ENCODE measurements at regions not wholly inside any gene's neighbourhood (a gene's known extent, or its start where the extent isn't known, plus 50 kb on each side); places are given as distances from the start of the nearest gene placed in this dataset.

GRCh38 chr21:23307065-23307464 is 2300.2 kb downstream of the MRPL39 start:
- ChIA-PET CTCF (no interaction called here), POLR2A (no interaction called here)
- H3K4me1 ChIP-seq (ENCODE audit: control insufficient read depth in 2 of 2, insufficient read depth in 2 of 2, low read length in 2 of 2): no peaks in the 10 kb centered on the region
- no peaks in the 10 kb centered on the region for H3K27me3 ChIP-seq (replicated peaks in 1 of 4; ENCODE audit: control extremely low read depth in 1 of 4, control insufficient read depth in 3 of 4, insufficient read depth in 4 of 4, low read length in 3 of 4)
- no peaks in the 10 kb centered on the region for H3K27me3 Mint-ChIP-seq
- H3K4me3 Mint-ChIP-seq: no peak overlapping the region
- no peaks in the 10 kb centered on the region for H3K9me3 Mint-ChIP-seq (ENCODE audit: insufficient read depth)
- peaks cover 0 to 2% (median 0%) of the 10 kb centered on the region in 3 donors for H3K9me3 ChIP-seq (ENCODE audit: control extremely low read depth in 1 of 3, control insufficient read depth in 2 of 3, insufficient read depth in 1 of 3, low read length in 2 of 3)
- H3K27ac ChIP-seq (ENCODE audit: low read length in 2 of 2): no peak overlapping the region
- no peaks in the 10 kb centered on the region for H3K4me1 Mint-ChIP-seq
- H3K4me3 ChIP-seq (ENCODE audit: control extremely low read depth in 1 of 5, extremely low read depth in 1 of 5, insufficient read depth in 1 of 5, low read depth in 2 of 5, low read length in 4 of 5): no peak overlapping the region
- ATAC-seq (ENCODE audit: low read depth) (no peak), DNase-seq (no peak)
- TF ChIP-seq EZH2 (IDR thresholded peaks at IDR 0.05; ENCODE audit: borderline replicate concordance, insufficient read depth, low read depth, low read length, poor library complexity, severe bottlenecking): no peak
- TF ChIP-seq, protein P1, sequence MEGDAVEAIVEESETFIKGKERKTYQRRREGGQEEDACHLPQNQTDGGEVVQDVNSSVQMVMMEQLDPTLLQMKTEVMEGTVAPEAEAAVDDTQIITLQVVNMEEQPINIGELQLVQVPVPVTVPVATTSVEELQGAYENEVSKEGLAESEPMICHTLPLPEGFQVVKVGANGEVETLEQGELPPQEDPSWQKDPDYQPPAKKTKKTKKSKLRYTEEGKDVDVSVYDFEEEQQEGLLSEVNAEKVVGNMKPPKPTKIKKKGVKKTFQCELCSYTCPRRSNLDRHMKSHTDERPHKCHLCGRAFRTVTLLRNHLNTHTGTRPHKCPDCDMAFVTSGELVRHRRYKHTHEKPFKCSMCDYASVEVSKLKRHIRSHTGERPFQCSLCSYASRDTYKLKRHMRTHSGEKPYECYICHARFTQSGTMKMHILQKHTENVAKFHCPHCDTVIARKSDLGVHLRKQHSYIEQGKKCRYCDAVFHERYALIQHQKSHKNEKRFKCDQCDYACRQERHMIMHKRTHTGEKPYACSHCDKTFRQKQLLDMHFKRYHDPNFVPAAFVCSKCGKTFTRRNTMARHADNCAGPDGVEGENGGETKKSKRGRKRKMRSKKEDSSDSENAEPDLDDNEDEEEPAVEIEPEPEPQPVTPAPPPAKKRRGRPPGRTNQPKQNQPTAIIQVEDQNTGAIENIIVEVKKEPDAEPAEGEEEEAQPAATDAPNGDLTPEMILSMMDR (IDR thresholded peaks at IDR 0.05): no peak
- no peaks in the 10 kb centered on the region for H3K36me3 ChIP-seq (replicated peaks in 1 of 2; ENCODE audit: control extremely low read depth in 1 of 2, control insufficient read depth in 1 of 2, extremely low read depth in 1 of 2, insufficient read depth in 2 of 2, low read length in 1 of 2)
- intact Hi-C loops (cut with micrococcal nuclease): no loop called here
- no CpG with 5 or more reads among the region's 1 CpG for WGBS (ENCODE audit: insufficient coverage)
- H2AFZ ChIP-seq (ENCODE audit: insufficient read depth, low read depth, low read length, poor library complexity, severe bottlenecking): no peak overlapping the region
- no peak overlapping the region for H3K27ac Mint-ChIP-seq
- no peaks in the 10 kb centered on the region for H4K20me1 ChIP-seq (ENCODE audit: control insufficient read depth, insufficient read depth, low read length, poor library complexity, severe bottlenecking)
- no peak overlapping the region for H3K9ac ChIP-seq (ENCODE audit: low read length)
- H3K4me2 ChIP-seq (replicated peaks; ENCODE audit: low read depth, low read length, poor library complexity, severe bottlenecking): no peak overlapping the region
- H3K79me2 ChIP-seq (ENCODE audit: control insufficient read depth, insufficient read depth, low read length): no peaks in the 10 kb centered on the region

DNA sequence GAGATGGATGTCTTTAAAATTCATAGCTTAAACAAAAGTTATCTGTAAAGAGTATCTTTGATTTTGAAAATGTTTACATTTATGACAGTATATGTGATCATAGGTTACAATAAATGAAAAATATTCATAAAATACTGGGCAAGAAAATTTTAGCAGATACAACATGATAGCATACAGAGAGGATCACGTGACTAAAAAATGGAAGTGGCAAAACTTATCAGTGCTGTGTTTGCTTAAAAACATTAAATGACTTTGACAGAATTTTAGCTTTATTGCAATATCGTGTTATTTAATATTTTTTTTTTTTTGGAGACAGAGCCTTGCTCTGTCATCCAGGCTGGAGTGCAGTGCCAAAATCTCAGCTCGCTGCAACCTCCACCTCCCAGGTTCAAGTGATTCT is 2294.1 kb downstream of the NCAM2 start:
- no peaks in the 10 kb centered on the region for H4K20me1 ChIP-seq (ENCODE audit: control insufficient read depth, insufficient read depth, low read length, poor library complexity, severe bottlenecking)
- H3K4me2 ChIP-seq (replicated peaks; ENCODE audit: low read depth, low read length, poor library complexity, severe bottlenecking): no peak overlapping the region
- 88% methylated on average over 1 of the region's 3 CpGs for WGBS (ENCODE audit: insufficient coverage)
- H3K4me1 ChIP-seq (ENCODE audit: control insufficient read depth in 2 of 2, insufficient read depth in 2 of 2, low read length in 2 of 2): no peaks in the 10 kb centered on the region
- H3K79me2 ChIP-seq (ENCODE audit: control insufficient read depth, insufficient read depth, low read length): no peaks in the 10 kb centered on the region
- no peaks in the 10 kb centered on the region for H3K27me3 ChIP-seq (replicated peaks in 1 of 4; ENCODE audit: control extremely low read depth in 1 of 4, control insufficient read depth in 3 of 4, insufficient read depth in 4 of 4, low read length in 3 of 4)
- no peak overlapping the region for H3K9ac ChIP-seq (ENCODE audit: low read length)
- H2AFZ ChIP-seq (ENCODE audit: insufficient read depth, low read depth, low read length, poor library complexity, severe bottlenecking): no peak overlapping the region
- no peak for ATAC-seq (ENCODE audit: low read depth)
- no peak overlapping the region for H3K27ac Mint-ChIP-seq
- H3K36me3 ChIP-seq (replicated peaks in 1 of 2; ENCODE audit: control extremely low read depth in 1 of 2, control insufficient read depth in 1 of 2, extremely low read depth in 1 of 2, insufficient read depth in 2 of 2, low read length in 1 of 2): no peaks in the 10 kb centered on the region
- no peak overlapping the region for H3K4me3 ChIP-seq (ENCODE audit: control extremely low read depth in 1 of 5, extremely low read depth in 1 of 5, insufficient read depth in 1 of 5, low read depth in 2 of 5, low read length in 4 of 5)
- H3K9me3 ChIP-seq (ENCODE audit: control extremely low read depth in 1 of 3, control insufficient read depth in 2 of 3, insufficient read depth in 1 of 3, low read length in 2 of 3): no peaks in the 10 kb centered on the region
- DNase-seq: no peak
- H3K27ac ChIP-seq (ENCODE audit: low read length in 2 of 2): no peak overlapping the region
- intact Hi-C loops (cut with micrococcal nuclease): no loop called here
- H3K4me3 Mint-ChIP-seq: no peak overlapping the region
- peaks cover 7% of the 10 kb centered on the region for H3K9me3 Mint-ChIP-seq (ENCODE audit: insufficient read depth)
- POLR2A ChIA-PET: no interaction called here
- CTCF ChIA-PET: no interaction called here
- no peak for TF ChIP-seq EZH2 (IDR thresholded peaks at IDR 0.05; ENCODE audit: borderline replicate concordance, insufficient read depth, low read depth, low read length, poor library complexity, severe bottlenecking)
- no peaks in the 10 kb centered on the region for H3K27me3 Mint-ChIP-seq
- no peaks in the 10 kb centered on the region for H3K4me1 Mint-ChIP-seq

Data from B cell (primary cell).